RWPE1 (cell line): ENCODE measurements at regions not wholly inside any gene's neighbourhood (a gene's known extent, or its start where the extent isn't known, plus 50 kb on each side); places are given as distances from the start of the nearest gene placed in this dataset.
"Not testable (repeated sequence)": the region's sequence is repeated elsewhere in the genome, so short reads cannot be mapped to it uniquely, and the experiment has no call there.

Source experiments
- CTCF ChIA-PET: fragments of 350-600 bp; sonication (Branson Sonifier 250); formaldehyde crosslinking; extraction: SDS; loops from one replicate; lab custom pipeline; 2021; lab: Yijun Ruan, JAX
- POLR2A ChIA-PET: fragments of 400-600 bp; formaldehyde crosslinking; extraction: SDS; loops from one replicate; lab custom pipeline; 2020; ENCODE audit warnings: antibody characterized with exemption; ENCODE audit not compliant: low non-redundant PET; lab: Yijun Ruan, JAX
- DNase-seq: peaks from one replicate; pipeline ENCODE4 v3.0.0; 2012; ENCODE audit warnings: low spot score
- H3K27ac ChIP-seq: fragments of 450-650 bp; 2 replicates; pipeline ENCODE4 v1.5.1; 2017
- CTCF ChIP-seq: fragments of 450-650 bp; conservative IDR thresholded peaks from 2 replicates; pipeline ENCODE4 v1.5.1; 2017; ENCODE audit warnings: low read depth, mild to moderate bottlenecking

DNA sequence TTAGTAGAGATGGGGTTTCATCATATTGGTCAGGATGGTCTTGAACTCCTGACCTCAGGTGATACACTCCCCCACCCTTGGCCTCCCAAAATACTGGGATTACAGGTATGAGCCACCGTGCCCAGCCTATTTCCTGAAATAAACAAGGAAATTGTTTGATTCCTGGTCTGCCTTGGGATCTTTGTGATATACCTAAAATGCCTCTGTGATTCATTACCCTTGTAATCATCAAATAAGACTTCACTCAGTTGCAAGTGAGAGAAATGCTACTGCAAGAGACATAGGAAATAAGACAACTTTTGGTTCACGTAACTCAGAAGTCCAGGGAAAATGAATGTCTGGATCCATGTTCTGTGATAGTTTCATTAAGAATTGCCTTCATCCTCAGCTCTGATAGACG, 173.2 kb upstream of the MARCKS start:
- DNase-seq = no peak
- ChIA-PET CTCF (interaction anchor here (1.8 kb wide), 1 partner anchor 175 kb away, joined by 6 read pairs; no protein-coding TSS in a partner anchor), POLR2A (no interaction called here)
- no peak for TF ChIP-seq CTCF
- H3K27ac ChIP-seq = no peak overlapping the region

GRCh38 chr6:113684382-113684901, 172.7 kb upstream of the MARCKS start:
- POLR2A ChIA-PET = no interaction called here

GRCh38 chr6:113686049-113686448, 171.1 kb upstream of the MARCKS start:
- DNase-seq = no peak
- no peak for TF ChIP-seq CTCF
- ChIA-PET POLR2A (no interaction called here), CTCF (no interaction called here)
- H3K27ac ChIP-seq = no peak overlapping the region

More at GRCh38 chr6:113684382-113684901, 172.7 kb upstream of the MARCKS start:
- no peak for TF ChIP-seq CTCF
- no peak overlapping the region for H3K27ac ChIP-seq
- CTCF ChIA-PET = interaction anchor here (1.8 kb wide), 1 partner anchor 174 kb away, joined by 6 read pairs; no protein-coding TSS in a partner anchor
- DNase-seq = peak; percentile 41

DNA sequence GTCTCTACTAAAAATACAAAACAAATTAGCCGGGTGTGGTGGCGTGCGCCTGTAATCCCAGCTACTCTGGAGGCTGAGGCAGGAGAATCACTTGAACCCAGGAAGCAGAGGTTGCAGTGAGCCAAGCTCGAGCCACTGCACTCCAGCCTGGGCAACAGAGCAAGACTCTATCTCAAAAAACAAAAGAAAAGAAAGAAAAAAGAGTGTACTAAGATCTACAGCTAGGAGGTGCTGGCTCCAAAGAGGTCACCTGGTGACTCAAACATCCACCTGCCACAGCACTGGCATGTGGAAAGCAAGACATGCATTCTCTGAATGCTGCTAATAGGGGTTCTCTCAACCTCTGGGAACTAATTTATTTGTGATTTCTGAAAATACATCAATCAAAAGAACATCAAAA, 167.5 kb upstream of the MARCKS start:
- POLR2A ChIA-PET, DNase-seq: not testable (repeated sequence)
- peak overlapping the region; percentile 35 for H3K27ac ChIP-seq
- CTCF ChIA-PET = interaction anchor here (2.1 kb wide), 1 partner anchor 169 kb away, joined by 6 read pairs; no protein-coding TSS in a partner anchor

GRCh38 chr6:113690281-113691259, 166.6 kb upstream of the MARCKS start:
- peak; percentile 76 for DNase-seq
- CTCF ChIA-PET = interaction anchor here (0.7 to 2.1 kb wide), 2 partner anchors 14 to 168 kb away, joined by 3 to 6 read pairs; no protein-coding TSS in a partner anchor
- H3K27ac ChIP-seq = peak overlapping the region; percentile 35
- TF ChIP-seq CTCF = no peak
- POLR2A ChIA-PET = no interaction called here

- CTCF ChIA-PET = no interaction called here
- H3K27ac ChIP-seq = no peak overlapping the region
- TF ChIP-seq CTCF = no peak
- DNase-seq = no peak
- POLR2A ChIA-PET = no interaction called here
These were observed 165.9 kb upstream of the MARCKS start for GRCh38 chr6:113691260-113691656.
